DND-41 (cell line): ENCODE measurements at regions not wholly inside any gene's neighbourhood (a gene's known extent, or its start where the extent isn't known, plus 50 kb on each side); places are given as distances from the start of the nearest gene placed in this dataset.

Experiments
- ATAC-seq: fragments of 200-7000 bp; cut with Tn5 transposase; 3 replicates; pipeline ENCODE4 v1.9.1; 2021; ENCODE audit warnings: low read depth; ENCODE audit not compliant: insufficient read depth
- DNase-seq: peaks from one replicate; pipeline ENCODE4 v3.0.0-alpha.2; 2020
- H2AFZ ChIP-seq: 2 replicates; pipeline ENCODE4 v1.6.0; 2012; ENCODE audit warnings: low read depth, low read length
- H3K27ac ChIP-seq: 2 replicates; pipeline ENCODE4 v1.5.1; 2012; ENCODE audit warnings: low read length, inconsistent platforms
- H3K27me3 ChIP-seq: fragments of 200-600 bp; sonication (generic); 2 replicates; pipeline ENCODE4 v1.6.0; 2012; ENCODE audit warnings: low read length, mild to moderate bottlenecking, inconsistent platforms; ENCODE audit not compliant: insufficient read depth, poor library complexity
- H3K36me3 ChIP-seq: 2 replicates; pipeline ENCODE4 v1.5.1; 2012; ENCODE audit warnings: low read length, inconsistent platforms; ENCODE audit not compliant: insufficient read depth
- H3K4me1 ChIP-seq: 2 replicates; pipeline ENCODE4 v1.5.1; 2012; ENCODE audit warnings: mild to moderate bottlenecking, low read length; ENCODE audit not compliant: insufficient read depth
- H3K4me2 ChIP-seq: 2 replicates; pipeline ENCODE4 v1.6.0; 2012; ENCODE audit warnings: mild to moderate bottlenecking, moderate library complexity, low read length, inconsistent platforms; ENCODE audit not compliant: insufficient read depth
- H3K4me3 ChIP-seq, 2 experiments: fragments of 200-600 bp in 1 of 2; shearing (Covaris generic) in 1 of 2; 2 replicates each; pipeline ENCODE4 v1.5.1; 2012 to 2016; ENCODE audit warnings: inconsistent platforms in 2 of 2, low read length in 2 of 2, mild to moderate bottlenecking in 2 of 2, low read depth in 1 of 2, moderate library complexity in 1 of 2
- H3K79me2 ChIP-seq: 2 replicates; pipeline ENCODE4 v1.6.0; 2012; ENCODE audit warnings: low read length, inconsistent platforms; ENCODE audit not compliant: insufficient read depth
- H3K9ac ChIP-seq: 2 replicates; pipeline ENCODE4 v1.6.0; 2012; ENCODE audit warnings: low read depth, mild to moderate bottlenecking, inconsistent platforms, low read length, moderate library complexity
- H3K9me3 ChIP-seq: 2 replicates; pipeline ENCODE4 v1.5.1; 2012; ENCODE audit warnings: low read length, moderate library complexity, mild to moderate bottlenecking, inconsistent platforms; ENCODE audit not compliant: insufficient read depth, severe bottlenecking
- H4K20me1 ChIP-seq: 2 replicates; pipeline ENCODE4 v1.6.0; 2012; ENCODE audit warnings: low read length; ENCODE audit not compliant: insufficient read depth
- CTCF ChIP-seq: IDR thresholded peaks from 2 replicates; pipeline ENCODE4 v1.5.1; 2012; ENCODE audit warnings: borderline replicate concordance, low read length, moderate library complexity, mild to moderate bottlenecking; ENCODE audit not compliant: poor library complexity, severe bottlenecking; ENCODE audit errors: extremely low read depth
- EZH2 ChIP-seq: IDR thresholded peaks from 3 replicates; pipeline ENCODE4 v1.6.1; 2012; ENCODE audit warnings: borderline replicate concordance, low read depth, mild to moderate bottlenecking, moderate library complexity, low read length, inconsistent platforms; ENCODE audit not compliant: severe bottlenecking

- no peak for ATAC-seq
- H2AFZ ChIP-seq: no peak overlapping the region
Observed at GRCh38 chr12:33663000-33663654, 223.5 kb upstream of the SYT10 start.

GRCh38 chr12:33669349-33669748 lies 229.7 kb upstream of the SYT10 start:
- H3K4me1 ChIP-seq: no peaks in the 10 kb centered on the region
- no peak overlapping the region for H3K27ac ChIP-seq
- no peak overlapping the region for H3K9ac ChIP-seq
- H3K4me2 ChIP-seq: no peak overlapping the region
- ATAC-seq: no peak
- H4K20me1 ChIP-seq: no peaks in the 10 kb centered on the region
- H2AFZ ChIP-seq: no peak overlapping the region
- no peaks in the 10 kb centered on the region for H3K79me2 ChIP-seq
- no peaks in the 10 kb centered on the region for H3K36me3 ChIP-seq
- no peak for DNase-seq
- H3K9me3 ChIP-seq: no peaks in the 10 kb centered on the region
- no peak overlapping the region for H3K4me3 ChIP-seq
- TF ChIP-seq EZH2 (no peak), CTCF (no peak)
- H3K27me3 ChIP-seq: no peaks in the 10 kb centered on the region

More at GRCh38 chr12:33663000-33663654, 223.5 kb upstream of the SYT10 start:
- Histone ChIP-seq H3K4me3 (no peak overlapping the region), H3K79me2 (no peaks in the 10 kb centered on the region), H3K27me3 (no peaks in the 10 kb centered on the region), H3K36me3 (no peaks in the 10 kb centered on the region), H3K27ac (no peak overlapping the region), H3K4me2 (no peak overlapping the region), H3K4me1 (no peaks in the 10 kb centered on the region), H3K9ac (no peak overlapping the region), H4K20me1 (no peaks in the 10 kb centered on the region), H3K9me3 (no peaks in the 10 kb centered on the region)
- DNase-seq: no peak
- no peak for TF ChIP-seq EZH2
- no peak for TF ChIP-seq CTCF

- Histone ChIP-seq H3K4me3 (no peak overlapping the region), H3K9ac (no peak overlapping the region), H2AFZ (no peak overlapping the region), H3K36me3 (no peaks in the 10 kb centered on the region), H3K4me2 (no peak overlapping the region), H3K9me3 (no peaks in the 10 kb centered on the region), H4K20me1 (no peaks in the 10 kb centered on the region), H3K79me2 (no peaks in the 10 kb centered on the region), H3K27ac (no peak overlapping the region), H3K4me1 (no peaks in the 10 kb centered on the region), H3K27me3 (no peaks in the 10 kb centered on the region)
- TF ChIP-seq CTCF (no peak), EZH2 (no peak)
- no peak for ATAC-seq
- DNase-seq: no peak
Observed at GRCh38 chr12:33670284-33670683, 230.7 kb upstream of the SYT10 start.
